GM19351 (cell line): ENCODE measurements at regions not wholly inside any gene's neighbourhood (a gene's known extent, or its start where the extent isn't known, plus 50 kb on each side); places are given as distances from the start of the nearest gene placed in this dataset.

ENCODE experiments used
- ATAC-seq: cut with Tn5 transposase; IDR thresholded peaks from one replicate; pipeline ENCODE4 v1.9.1; 2021; ENCODE audit warnings: mild to moderate bottlenecking, moderate library complexity; ENCODE audit not compliant: unreplicated experiment

DNA sequence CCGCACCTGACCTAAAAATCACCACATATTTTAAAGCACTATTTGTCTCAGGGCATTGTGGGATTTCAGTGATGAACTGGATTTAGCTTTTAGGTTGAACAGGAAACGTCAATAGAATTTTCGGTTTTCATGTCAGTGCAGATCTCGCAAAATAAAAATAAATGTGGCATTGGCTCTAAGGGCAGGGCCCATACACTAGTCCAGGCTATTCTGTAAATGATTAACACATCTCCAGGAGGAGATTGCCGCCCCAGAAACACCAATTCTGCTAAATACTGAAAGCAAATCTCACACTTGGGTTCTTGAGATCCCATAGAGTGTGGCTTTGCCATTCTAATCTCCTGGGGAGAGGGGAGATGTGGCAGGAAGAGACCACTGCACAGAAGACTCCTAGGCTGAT lies 1494.0 kb upstream of the TMEM132C start:
- no peak for ATAC-seq

GRCh38 chr12:126773491-126773890 lies 1493.5 kb upstream of the TMEM132C start:
- no peak for ATAC-seq

DNA sequence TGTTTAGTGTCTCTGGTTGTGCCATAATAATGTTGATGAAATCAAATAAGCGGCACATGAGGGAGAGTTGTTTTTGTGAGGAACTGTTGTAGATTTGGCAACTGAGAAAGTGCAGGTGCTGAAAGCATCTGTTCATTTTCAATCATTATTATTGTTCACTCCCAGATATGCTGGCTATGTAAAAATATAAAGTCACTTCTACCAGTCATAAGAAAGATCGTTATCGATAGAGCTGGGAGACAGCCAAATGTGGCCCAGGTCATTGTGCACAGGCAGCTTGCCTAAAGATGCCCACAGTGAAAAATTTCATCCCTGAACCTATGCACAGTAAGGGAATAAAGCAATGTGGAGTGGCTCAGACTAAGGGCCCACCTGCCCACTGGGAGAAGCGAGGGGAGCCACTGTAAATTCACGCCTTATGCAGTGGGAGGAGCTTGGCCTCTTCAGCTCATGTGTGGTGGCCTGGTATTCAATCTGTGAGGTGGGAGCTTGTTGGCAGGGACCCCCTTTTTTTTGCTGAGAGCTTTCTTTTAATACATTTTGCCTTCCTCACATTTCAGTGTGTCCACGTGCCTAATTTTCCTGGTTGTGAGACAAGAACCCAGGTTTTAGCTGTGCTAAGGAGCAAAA lies 1490.8 kb upstream of the TMEM132C start:
- ATAC-seq, result no peak

DNA sequence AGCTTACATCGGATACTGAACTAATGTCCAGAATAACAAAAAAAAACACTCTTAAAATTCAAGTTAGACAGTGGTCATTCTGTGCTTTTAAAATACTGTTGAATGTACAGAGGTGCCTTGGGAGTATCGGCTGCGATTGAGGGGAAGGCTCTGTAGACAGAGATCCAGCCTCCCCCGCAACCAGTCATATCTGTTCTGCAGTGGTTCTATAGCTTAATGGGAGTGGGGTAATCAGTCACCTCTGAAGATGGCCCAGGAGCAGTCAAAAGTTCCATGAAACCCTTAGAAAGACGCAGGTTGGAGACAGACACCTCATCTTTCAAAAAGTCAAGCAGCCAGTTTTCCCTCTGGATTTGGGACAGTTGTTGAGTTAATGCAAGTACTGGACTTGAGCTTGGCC lies 1486.6 kb upstream of the TMEM132C start:
- no peak for ATAC-seq

GRCh38 chr12:126781593-126781992 lies 1485.4 kb upstream of the TMEM132C start:
- no peak for ATAC-seq

DNA sequence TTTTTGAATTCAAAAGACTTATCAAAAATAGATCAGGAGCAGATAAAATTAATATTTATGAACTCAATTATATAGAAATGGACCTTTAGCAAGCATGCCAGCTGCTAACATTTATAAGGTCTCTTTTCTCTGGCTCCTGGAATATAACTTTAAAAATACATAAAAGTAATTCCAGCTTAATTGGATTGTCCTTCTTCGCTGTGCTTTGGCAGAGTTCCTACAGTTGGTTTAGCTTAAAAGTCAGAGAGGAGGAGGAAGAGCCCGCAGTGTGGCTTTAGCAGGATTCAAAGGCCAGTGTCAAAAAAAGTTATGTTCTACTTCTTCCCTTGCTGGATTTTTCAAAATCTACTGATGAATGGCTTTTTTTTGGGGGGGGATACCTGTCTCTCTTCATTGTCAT lies 1484.9 kb upstream of the TMEM132C start:
- ATAC-seq, result no peak

DNA sequence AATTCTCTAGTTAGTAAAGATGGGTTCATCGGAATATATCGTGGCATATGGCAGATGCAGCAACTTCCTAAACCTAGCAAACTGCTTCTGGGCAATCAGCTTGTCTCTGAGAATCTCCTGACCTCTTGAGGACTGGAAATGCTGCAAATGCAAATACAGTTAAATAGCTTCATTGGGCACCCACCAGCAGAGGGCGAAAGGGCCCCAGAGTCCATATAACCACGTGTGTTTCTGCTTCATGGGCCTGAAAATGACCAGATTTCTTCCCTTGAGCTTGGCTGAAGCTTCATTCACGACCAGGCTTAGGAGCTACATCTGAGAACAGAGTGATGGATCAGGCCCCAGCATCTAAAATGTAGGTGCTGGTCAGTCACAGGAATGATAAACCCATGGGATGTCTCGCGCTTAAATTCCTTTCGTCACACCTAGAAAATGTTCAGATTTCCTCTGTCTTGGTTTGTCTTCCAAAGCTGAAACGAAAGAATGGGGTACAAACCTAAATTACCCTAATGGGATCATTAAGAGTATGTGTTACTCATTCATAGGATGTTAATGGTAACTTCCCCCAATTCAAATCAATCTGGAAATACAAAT lies 1482.5 kb upstream of the TMEM132C start:
- ATAC-seq, result no peak

- ATAC-seq, result no peak
Observed at GRCh38 chr12:126789963-126790362, 1477.0 kb upstream of the TMEM132C start.

DNA sequence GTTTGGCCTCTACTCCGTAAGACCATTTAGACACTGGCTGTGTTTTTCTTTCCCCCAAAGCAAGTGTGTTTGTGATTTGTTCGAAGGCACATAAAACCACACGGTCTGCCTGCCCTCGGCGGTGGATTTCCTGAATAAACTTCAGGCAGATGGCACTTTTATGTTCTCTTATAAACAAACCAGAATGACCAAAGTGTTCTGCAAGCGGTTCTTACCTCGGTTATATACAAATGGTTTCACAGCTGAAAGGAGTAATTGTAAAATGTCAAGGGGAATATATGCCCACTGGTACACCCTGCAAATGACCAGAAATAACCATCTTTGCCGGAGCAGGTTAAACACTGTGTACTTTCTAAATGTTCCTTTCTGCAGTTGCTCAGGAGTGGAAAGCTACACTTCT lies 1475.8 kb upstream of the TMEM132C start:
- ATAC-seq, result no peak

DNA sequence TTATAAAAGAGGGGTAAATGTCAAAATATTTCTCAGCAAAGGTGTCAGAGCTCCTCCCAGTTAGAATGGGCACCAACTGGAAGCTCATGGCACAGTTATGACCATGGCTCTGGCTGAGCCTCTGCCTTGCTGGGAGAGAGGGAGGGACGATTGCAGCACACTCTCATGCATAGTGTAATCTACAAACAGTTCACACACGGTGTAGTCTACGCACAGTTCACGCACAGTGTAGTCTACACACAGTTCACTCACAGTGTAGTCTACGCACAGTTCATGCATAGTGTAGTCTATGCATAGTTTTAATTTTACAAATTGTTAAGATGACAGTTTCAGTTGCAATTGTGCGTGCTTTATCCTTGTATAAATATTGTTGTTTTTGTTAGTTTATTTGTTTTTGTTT lies 1474.6 kb upstream of the TMEM132C start:
- no peak for ATAC-seq

- no peak for ATAC-seq
Observed at GRCh38 chr12:126797525-126797924, 1469.4 kb upstream of the TMEM132C start.

DNA sequence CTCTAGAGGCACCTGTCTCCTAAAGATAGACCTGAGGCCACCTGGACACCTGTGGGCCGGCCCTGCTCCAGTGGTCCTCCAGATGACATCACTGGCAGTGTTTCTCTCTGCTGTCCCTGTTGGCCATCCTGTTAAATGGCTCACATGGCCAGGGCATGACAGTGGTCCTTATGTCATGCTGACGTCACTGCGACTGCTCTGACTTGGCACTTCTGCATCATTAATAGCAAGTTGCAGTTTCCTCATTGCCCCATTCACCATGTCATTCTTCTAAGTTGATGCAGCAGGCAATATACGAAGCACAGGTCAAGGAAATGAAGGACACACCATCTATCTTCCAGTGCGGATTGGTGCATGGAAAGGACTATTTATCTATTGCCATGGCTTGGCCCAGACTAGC lies 1468.5 kb upstream of the TMEM132C start:
- no peak for ATAC-seq

GRCh38 chr12:126807312-126807865 lies 1459.6 kb upstream of the TMEM132C start:
- no peak for ATAC-seq

DNA sequence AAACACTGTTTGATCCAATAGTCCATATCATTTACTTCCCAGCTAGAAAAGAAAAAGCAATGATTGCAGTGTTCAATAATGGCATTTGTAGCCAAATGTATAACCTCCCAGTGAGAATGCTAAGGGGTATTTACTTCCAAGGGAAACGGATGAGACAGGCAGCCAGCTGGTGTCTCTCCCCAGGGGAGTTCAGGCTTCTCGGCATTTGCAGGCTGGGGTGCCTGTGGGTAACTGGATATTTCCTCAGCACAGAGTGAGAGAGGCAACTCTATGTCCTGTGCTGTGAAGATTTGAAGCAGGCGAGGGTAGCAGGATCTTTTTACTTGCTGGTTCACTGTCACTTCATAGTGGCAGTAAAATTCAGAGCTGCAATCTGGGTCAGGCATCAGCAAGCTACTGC lies 1455.6 kb upstream of the TMEM132C start:
- ATAC-seq, result no peak

- ATAC-seq, result no peak
Observed at GRCh38 chr12:126819554-126819953, 1447.4 kb upstream of the TMEM132C start.

GRCh38 chr12:126830778-126831680 lies 1435.9 kb upstream of the TMEM132C start:
- ATAC-seq, result no peak

GRCh38 chr12:126837697-126838096 lies 1429.3 kb upstream of the TMEM132C start:
- ATAC-seq, result no peak

GRCh38 chr12:126843915-126844669 lies 1422.9 kb upstream of the TMEM132C start:
- ATAC-seq, result no peak

DNA sequence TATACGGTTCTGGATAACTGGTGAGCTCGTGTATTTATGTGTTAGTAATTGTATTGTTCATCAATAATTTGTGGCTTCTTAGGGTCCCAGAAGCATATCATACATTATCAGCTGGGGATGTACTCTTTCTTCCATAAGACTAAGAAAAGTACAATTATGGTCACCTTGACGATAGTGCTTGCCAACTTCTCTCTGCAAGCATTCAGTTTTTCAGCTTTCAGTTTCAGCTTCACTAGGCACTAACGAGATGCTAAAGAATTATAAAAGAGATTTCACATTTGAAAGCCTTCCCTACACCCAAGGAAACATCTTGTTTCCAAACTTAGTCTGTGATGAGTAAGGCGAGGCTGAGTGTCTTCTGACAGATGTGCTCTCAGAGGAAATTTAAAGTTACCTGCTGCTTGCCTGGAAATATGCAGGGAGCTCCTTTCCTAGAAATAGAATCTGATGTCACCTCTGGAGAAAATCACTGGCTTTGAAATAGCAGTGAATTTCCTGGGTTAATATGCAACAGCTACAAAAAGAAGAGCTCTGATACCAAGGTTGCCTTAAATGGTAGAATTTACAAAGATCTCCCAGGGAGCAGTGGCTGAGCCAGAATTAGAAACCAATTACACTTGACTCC lies 1419.9 kb upstream of the TMEM132C start:
- ATAC-seq, result no peak

DNA sequence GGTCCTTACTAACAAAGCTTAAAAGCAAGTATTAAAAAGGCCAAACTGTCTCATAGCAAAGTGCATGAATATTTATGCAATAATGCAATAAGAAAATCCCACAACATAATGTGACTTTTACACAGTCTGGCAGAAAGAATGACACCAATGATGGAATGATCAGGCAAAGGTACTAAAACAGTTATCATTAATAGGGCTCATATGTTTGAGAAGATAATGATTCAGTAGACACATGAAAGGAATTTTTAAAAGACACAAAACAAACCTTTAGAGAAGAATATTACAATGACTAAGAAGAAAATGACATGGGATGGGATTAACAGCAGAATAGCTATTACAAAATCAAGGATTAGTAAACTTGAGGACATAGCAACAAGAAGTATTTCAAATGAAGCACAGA lies 1411.2 kb upstream of the TMEM132C start:
- ATAC-seq, result no peak

- no peak for ATAC-seq
Observed at GRCh38 chr12:126856958-126857357, 1410.0 kb upstream of the TMEM132C start.
